ENCODE measurements at regions not wholly inside any gene's neighbourhood (a gene's known extent, or its start where the extent isn't known, plus 50 kb on each side); places are given as distances from the start of the nearest gene placed in this dataset.
"Not testable (repeated sequence)": the region's sequence is repeated elsewhere in the genome, so short reads cannot be mapped to it uniquely, and the experiment has no call there.

DNA sequence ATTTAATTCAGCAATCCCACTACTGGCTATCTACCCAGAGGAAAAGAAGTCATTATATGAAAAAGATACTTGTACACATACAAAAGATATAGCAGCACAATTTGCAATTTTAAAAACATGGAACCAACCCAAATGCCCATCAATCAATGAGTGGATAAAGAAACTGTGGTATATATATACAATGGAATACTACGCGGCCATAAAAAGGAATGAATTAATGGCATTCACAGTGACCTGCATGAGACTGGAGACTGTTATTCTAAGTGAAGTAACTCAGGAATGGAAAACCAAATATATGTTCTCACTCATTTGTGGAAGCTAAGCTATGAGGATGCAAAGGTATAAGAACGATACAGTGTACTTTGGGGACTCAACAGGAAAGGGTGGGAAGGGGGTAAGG lies 102.8 kb upstream of the KCNMA1 start:
- not testable (repeated sequence) for DNase-seq

GRCh38 chr10:77738496-77739158 lies 101.0 kb upstream of the KCNMA1 start:
- no peak for DNase-seq

- no peak for DNase-seq
Observed at GRCh38 chr10:77737608-77738007, 100.0 kb upstream of the KCNMA1 start.

GRCh38 chr10:77735136-77735535 lies 97.5 kb upstream of the KCNMA1 start:
- DNase-seq: not testable (repeated sequence)

- DNase-seq: no peak
Observed at GRCh38 chr10:77732213-77733003, 94.8 kb upstream of the KCNMA1 start.

- no peak for DNase-seq
Observed at GRCh38 chr10:77727481-77727880, 89.9 kb upstream of the KCNMA1 start.

DNA sequence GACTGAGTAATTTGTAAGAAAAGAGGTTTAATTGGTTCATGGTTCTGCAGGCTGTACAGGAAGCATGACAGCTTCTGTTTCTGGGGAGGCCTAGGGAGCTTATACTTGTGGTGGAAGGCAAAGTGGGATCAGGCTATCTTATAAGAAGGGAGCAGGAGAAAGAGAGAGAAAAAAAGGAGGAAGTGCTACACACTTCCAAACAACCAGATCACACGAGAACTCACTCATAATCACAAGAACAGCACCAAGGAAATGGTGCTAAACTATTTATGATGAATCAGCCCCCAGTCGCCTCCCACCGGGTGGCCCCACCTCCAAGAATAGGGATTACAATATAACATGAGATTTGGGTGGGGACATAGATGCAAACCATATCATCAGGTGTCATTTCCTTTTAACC lies 89.1 kb upstream of the KCNMA1 start:
- DNase-seq: no peak

GRCh38 chr10:77726301-77726700 lies 88.7 kb upstream of the KCNMA1 start:
- no peak for DNase-seq

GRCh38 chr10:77724820-77725219 lies 87.2 kb upstream of the KCNMA1 start:
- DNase-seq: no peak

DNA sequence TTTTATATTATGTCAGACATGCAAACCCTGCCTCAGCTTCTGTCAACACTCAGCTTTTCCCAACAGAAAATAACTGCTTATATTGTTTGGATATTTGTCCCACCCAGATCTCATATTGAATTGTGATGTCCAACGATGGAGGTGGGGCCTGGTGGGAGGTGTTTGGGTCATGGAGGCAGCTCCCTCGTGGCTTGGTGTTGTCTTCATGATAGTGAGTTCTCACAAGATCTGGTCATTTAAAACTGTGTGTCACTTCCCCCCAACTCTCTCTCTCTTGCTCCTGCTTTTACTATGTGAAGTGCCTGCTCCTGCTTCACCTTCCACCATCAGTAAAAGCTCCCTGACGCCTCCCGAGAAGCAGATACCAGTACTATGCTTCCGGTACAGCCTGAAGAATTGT lies 85.8 kb upstream of the KCNMA1 start:
- no peak for DNase-seq

DNA sequence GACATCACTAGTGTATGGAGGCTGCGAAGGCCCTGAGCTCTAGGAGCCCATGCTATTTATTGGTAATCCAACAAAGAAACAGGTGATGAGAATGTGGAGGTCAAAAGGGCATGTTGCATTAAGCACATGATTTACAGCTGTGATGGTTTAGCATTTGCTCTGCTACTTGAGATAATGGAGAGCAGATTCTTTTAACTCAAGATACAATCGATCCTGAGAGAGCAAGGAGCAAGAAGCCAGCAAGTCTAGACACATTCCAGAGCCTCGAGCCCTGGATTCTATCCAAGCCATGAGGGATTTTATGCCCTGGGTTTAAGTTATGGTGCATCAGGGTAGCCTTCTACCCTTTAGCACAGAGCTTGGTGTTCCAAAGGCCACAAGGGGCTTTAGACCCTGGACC lies 85.3 kb upstream of the KCNMA1 start:
- DNase-seq: not testable (repeated sequence)

GRCh38 chr10:77721815-77722214 lies 84.2 kb upstream of the KCNMA1 start:
- no peak for DNase-seq

DNA sequence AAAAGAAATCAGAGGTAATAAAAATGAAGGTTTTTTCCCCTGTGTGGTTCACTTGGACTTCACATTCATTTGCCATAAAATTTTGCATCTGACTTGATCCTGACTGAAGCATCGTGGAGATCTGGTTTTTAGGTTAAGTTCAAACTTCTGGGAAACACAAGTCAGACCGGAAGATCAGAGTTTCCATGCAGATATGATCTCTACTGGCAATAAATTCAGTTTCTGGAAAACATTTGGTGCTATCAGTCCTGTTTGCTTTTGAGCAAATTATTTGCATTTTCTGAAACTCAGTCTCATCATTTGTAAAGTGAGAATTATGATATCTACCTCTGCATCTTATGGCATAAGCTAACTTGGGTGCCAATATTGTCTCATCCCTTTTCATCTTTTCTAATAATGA lies 81.3 kb upstream of the KCNMA1 start:
- no peak for DNase-seq

GRCh38 chr10:77718312-77718711 lies 80.7 kb upstream of the KCNMA1 start:
- not testable (repeated sequence) for DNase-seq

DNA sequence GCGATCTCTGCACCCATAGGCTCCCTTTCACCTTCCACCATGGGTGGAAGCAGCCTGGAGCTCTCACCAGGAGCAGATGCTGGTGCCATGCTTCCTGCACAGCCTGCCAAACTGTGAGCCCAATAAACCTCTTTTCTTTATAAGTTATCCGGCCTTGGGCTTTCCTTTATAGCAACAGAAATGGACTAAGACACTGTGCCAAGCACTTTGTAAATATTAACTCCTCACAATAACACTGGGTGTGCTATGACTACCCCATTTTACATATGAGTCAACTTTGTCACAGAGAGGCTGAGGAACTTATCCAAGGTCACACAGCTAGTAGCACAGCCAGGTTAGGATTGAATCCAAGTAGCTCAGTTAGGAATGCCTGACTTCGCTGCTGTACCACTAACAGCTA lies 79.7 kb upstream of the KCNMA1 start:
- no peak for DNase-seq

GRCh38 chr10:77716458-77717317 lies 79.1 kb upstream of the KCNMA1 start:
- DNase-seq: no peak

DNA sequence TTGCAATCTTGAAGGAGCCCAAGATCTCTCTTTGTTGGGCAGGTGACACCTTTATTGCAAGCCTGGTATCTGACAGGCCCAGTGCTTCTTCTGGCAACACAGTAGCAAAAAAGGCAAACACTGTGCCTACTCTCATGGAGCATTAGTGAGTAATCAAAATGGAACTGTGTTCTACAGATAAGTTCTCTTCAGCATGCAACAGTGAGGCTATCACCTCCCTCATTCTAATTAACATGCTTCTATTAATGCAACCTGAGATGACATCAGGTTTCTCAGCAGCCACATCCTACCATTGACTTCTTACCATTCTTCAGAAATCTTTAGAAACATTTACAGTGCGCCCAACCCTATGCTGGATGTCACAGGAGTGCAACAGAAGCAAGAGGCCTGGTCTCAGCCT lies 77.9 kb upstream of the KCNMA1 start:
- no peak for DNase-seq

- no peak for DNase-seq
Observed at GRCh38 chr10:77715088-77715487, 77.5 kb upstream of the KCNMA1 start.

DNA sequence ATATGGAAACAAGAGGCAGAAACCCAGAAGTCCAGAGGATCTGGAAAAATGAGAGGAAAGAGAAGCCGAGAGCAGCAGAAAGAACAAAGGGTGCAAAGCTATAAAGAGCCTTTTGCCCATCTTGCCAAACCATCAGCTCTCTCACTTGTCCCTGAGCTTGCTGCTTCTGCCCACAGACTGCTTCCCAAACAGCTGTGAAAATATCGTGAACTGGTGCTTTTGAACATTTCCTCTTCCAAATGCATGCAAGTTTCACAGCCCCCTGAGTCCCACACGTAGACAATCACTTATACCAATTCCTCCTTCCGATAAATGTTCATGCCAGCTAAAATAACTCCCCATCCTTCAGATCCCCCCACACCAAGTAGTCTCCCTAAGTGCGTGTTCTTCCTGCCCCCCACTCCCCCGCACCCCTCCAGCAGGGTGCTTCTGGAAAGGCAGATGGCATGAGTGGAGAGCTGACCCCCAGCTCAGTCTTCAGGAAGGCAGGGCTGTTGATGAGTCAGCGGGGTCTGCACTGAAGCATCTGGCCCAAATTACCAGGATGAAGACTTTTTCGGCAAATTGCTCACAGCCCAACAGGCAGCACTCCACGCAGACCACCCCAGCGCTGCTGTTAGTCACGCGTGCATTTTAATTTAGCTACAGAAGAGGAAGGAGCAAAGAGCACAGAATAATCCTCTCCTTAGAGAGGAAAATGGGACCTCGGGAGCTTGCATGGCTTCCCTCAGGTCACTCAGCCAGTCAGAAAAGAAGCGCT lies 76.1 kb upstream of the KCNMA1 start:
- no peak for DNase-seq

- DNase-seq: no peak
Observed at GRCh38 chr10:77712207-77712606, 74.6 kb upstream of the KCNMA1 start.

DNA sequence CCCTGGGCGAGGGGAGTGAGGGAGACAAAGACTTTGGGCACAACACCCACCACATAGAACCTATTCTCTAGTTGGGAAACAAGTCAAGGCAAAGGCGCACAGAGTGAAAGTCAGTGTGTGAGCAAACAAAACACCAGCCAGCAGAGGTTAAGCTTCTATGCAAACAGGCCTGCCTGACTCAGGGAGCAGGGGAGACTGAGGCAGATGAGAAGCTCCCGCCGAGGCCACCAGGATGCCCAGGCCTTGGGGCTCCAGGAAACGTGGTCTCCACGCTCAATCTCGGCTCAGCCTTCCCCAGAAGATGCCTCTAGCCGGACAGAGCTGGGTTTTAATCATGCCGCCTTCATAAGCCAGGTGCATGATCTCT lies 74.1 kb upstream of the KCNMA1 start:
- DNase-seq: no peak

DNA sequence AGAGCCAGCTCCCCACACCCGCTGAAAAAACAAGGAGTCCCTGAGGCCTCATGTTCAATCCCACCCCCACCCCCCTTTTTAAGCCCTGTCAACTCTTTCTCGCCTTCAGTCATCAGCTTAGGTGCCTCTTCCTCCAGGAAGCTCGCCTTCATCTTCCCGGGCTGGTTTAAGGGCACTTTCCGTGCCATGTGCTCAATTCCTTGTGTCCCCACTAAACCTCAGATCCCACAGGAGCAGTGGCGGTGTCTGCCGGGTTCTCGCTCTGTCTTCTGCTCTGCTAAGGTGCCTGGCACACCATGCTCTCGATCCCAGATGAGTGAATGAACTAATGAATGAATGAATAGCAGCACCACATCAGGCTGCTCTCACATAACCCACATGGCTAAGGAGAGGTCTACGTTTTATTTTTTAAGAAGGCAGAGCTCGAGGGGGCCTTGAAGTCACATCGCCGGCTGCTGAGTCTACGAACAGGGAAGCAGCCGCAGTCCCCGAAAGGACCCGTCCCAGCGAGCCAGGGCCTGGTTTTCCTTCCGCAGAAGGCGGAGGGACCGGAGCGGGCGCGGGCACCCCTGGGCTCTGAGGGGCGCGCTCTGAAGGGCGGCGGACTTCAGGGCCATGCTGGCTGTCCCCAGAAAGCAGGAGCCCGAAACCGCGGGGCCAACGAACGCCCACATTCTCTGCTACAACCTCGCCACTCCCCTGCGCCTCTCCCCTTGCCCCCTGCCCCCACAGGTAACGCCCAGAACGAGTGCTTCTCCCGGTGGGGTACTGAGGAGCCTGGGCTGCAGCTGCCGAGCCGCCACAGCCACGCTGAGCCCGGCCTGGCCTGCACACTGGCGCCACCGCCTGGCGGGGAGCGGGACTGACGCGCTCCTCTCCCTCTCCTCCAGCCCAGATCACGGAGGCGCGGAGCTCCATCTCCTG lies 73.4 kb upstream of the KCNMA1 start:
- DNase-seq: peak; percentile 10 to 26

Measured in AML-193 (cell line).